ENCODE measurements at regions not wholly inside any gene's neighbourhood (a gene's known extent, or its start where the extent isn't known, plus 50 kb on each side); places are given as distances from the start of the nearest gene placed in this dataset.
"Not testable (repeated sequence)": the region's sequence is repeated elsewhere in the genome, so short reads cannot be mapped to it uniquely, and the experiment has no call there.

- Mint-ChIP-seq H3K4me1 (peaks cover 18% of the 10 kb centered on the region), H3K4me3 (no peak overlapping the region), H3K9me3 (no peaks in the 10 kb centered on the region), H3K36me3 (peaks cover 2% of the 10 kb centered on the region), H3K27me3 (no peaks in the 10 kb centered on the region), H3K27ac (peak overlapping the region; percentile 30)
These were observed 60.6 kb upstream of the EMB start for GRCh38 chr5:50501491-50502228.

- H3K27ac Mint-ChIP-seq, H3K4me3 Mint-ChIP-seq, H3K36me3 Mint-ChIP-seq, H3K9me3 Mint-ChIP-seq, H3K27me3 Mint-ChIP-seq: not testable (repeated sequence)
- peaks cover 10% of the 10 kb centered on the region for H3K4me1 Mint-ChIP-seq
These were observed 72.0 kb upstream of the EMB start for GRCh38 chr5:50513028-50513457.

DNA sequence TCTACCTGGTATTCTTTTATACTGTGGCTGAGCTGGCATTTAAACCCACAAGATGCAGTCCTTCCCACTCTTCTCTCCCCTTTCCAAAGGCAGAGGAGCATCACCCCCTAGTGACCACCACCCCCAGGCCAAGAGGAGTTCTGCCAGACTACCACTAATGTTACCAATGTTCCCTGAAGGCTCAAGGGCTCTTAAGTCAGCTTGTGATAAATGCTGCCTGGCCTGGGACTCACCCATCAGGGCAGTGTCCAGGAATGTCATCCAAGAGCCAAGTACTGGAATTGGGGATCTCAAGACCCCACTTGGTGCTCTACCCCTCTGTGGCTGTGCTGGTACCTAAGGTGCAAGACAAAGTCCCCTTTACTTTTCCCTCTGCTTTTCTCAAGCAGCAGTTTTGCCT is 80.0 kb upstream of the EMB start:
- H3K27ac Mint-ChIP-seq, H3K4me3 Mint-ChIP-seq, H3K36me3 Mint-ChIP-seq, H3K27me3 Mint-ChIP-seq: not testable (repeated sequence)
- peaks cover 15% of the 10 kb centered on the region for H3K9me3 Mint-ChIP-seq
- peaks cover 11% of the 10 kb centered on the region for H3K4me1 Mint-ChIP-seq

DNA sequence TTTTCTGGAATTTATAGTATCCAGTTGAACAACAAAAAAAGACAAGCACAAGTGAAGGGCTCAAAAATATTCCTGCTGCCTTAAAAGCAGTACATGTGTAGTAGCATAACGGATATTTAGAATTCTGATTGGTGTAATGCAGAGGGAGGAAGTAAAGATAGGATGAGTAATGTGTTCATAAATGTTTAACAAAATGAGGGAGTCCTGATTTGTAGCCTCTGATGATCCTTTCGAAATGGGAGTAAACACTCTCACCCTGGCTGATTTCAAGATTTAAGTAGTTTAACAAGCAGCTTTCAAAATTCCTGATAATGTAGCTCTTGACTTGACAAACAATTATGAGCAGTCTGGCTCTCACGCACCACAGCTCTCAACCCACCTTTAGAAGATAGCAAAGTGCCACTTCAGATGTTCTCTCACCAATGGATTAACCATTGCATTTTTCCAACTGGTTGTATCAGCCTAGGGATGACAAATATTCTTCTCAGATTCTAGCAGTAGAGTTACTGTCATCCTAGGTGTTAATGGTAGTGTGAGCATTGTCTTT is 86.5 kb upstream of the EMB start:
- H3K4me1 Mint-ChIP-seq, result peaks cover 15% of the 10 kb centered on the region
- H3K36me3 Mint-ChIP-seq, H3K9me3 Mint-ChIP-seq, H3K4me3 Mint-ChIP-seq, H3K27ac Mint-ChIP-seq, H3K27me3 Mint-ChIP-seq: not testable (repeated sequence)

- H3K36me3 Mint-ChIP-seq, result peaks cover 1% of the 10 kb centered on the region
- peaks cover 5% of the 10 kb centered on the region for H3K4me1 Mint-ChIP-seq
- no peaks in the 10 kb centered on the region for H3K27me3 Mint-ChIP-seq
- no peak overlapping the region for H3K4me3 Mint-ChIP-seq
- H3K9me3 Mint-ChIP-seq, result no peaks in the 10 kb centered on the region
- no peak overlapping the region for H3K27ac Mint-ChIP-seq
These were observed 94.3 kb upstream of the EMB start for GRCh38 chr5:50535393-50535792.

GRCh38 chr5:50537534-50537933 is 96.4 kb upstream of the EMB start:
- H3K27me3 Mint-ChIP-seq, result not testable (repeated sequence)

GRCh38 chr5:50547303-50547702 is 106.2 kb upstream of the EMB start:
- no peaks in the 10 kb centered on the region for H3K27me3 Mint-ChIP-seq
- H3K36me3 Mint-ChIP-seq, result no peaks in the 10 kb centered on the region
- H3K9me3 Mint-ChIP-seq, result no peaks in the 10 kb centered on the region
- H3K4me1 Mint-ChIP-seq, result peaks cover 16% of the 10 kb centered on the region
- peak overlapping the region; percentile 42 for H3K27ac Mint-ChIP-seq
- H3K4me3 Mint-ChIP-seq, result no peak overlapping the region

More at GRCh38 chr5:50537534-50537933, 96.4 kb upstream of the EMB start:
- H3K36me3 Mint-ChIP-seq, H3K9me3 Mint-ChIP-seq, H3K27ac Mint-ChIP-seq, H3K4me1 Mint-ChIP-seq, H3K4me3 Mint-ChIP-seq: not testable (repeated sequence)

- Mint-ChIP-seq H3K4me1 (peaks cover 40% of the 10 kb centered on the region), H3K4me3 (no peak overlapping the region), H3K36me3 (no peaks in the 10 kb centered on the region), H3K27me3 (no peaks in the 10 kb centered on the region), H3K9me3 (no peaks in the 10 kb centered on the region), H3K27ac (no peak overlapping the region)
These were observed 109.2 kb upstream of the EMB start for GRCh38 chr5:50550267-50550666.

- Mint-ChIP-seq H3K4me3 (no peak overlapping the region), H3K27ac (no peak overlapping the region), H3K9me3 (no peaks in the 10 kb centered on the region), H3K36me3 (no peaks in the 10 kb centered on the region), H3K4me1 (peaks cover 37% of the 10 kb centered on the region), H3K27me3 (no peaks in the 10 kb centered on the region)
These were observed 109.9 kb upstream of the EMB start for GRCh38 chr5:50550993-50551392.

DNA sequence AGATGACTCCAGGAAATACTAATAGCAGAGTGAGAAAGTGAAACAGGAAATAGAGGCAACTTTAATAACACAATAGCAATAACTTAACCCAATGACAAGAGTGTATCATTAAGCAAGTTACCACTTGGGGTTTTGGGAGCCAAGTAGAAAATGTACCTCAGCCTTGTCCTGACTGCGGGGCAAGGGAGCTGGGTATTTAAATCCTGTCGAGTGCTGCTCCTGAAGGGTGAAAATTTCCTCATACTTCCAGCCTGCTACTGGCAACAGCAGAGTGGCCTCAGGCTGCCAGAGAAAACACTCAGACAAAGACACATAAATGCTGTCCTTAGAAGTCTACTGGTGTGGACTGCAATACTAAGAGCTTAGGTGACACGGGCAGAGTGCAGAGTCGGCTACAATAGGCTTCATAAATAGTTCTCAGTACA is 112.5 kb upstream of the EMB start:
- H3K27ac Mint-ChIP-seq, result peak overlapping the region; percentile 76
- no peak overlapping the region for H3K4me3 Mint-ChIP-seq
- H3K27me3 Mint-ChIP-seq, result no peaks in the 10 kb centered on the region
- no peaks in the 10 kb centered on the region for H3K9me3 Mint-ChIP-seq
- no peaks in the 10 kb centered on the region for H3K36me3 Mint-ChIP-seq
- H3K4me1 Mint-ChIP-seq, result peaks cover 38% of the 10 kb centered on the region

GRCh38 chr5:50558640-50559039 is 107.8 kb upstream of the PARP8 start:
- not testable (repeated sequence) for H3K36me3 Mint-ChIP-seq, H3K9me3 Mint-ChIP-seq, H3K27ac Mint-ChIP-seq, H3K4me3 Mint-ChIP-seq, H3K27me3 Mint-ChIP-seq
- peaks cover 30% of the 10 kb centered on the region for H3K4me1 Mint-ChIP-seq

GRCh38 chr5:50559955-50560354 is 106.5 kb upstream of the PARP8 start:
- H3K9me3 Mint-ChIP-seq, result peaks cover 7% of the 10 kb centered on the region
- no peaks in the 10 kb centered on the region for H3K36me3 Mint-ChIP-seq
- H3K4me1 Mint-ChIP-seq, result peaks cover 35% of the 10 kb centered on the region
- H3K4me3 Mint-ChIP-seq, result no peak overlapping the region
- no peak overlapping the region for H3K27ac Mint-ChIP-seq
- no peaks in the 10 kb centered on the region for H3K27me3 Mint-ChIP-seq

GRCh38 chr5:50562694-50563093 is 103.7 kb upstream of the PARP8 start:
- H3K27me3 Mint-ChIP-seq, result no peaks in the 10 kb centered on the region

GRCh38 chr5:50564079-50564478 is 102.4 kb upstream of the PARP8 start:
- H3K9me3 Mint-ChIP-seq, result peaks cover 28% of the 10 kb centered on the region
- H3K27me3 Mint-ChIP-seq, result no peaks in the 10 kb centered on the region
- H3K4me3 Mint-ChIP-seq, result peak overlapping the region; percentile 15
- peaks cover 9% of the 10 kb centered on the region for H3K36me3 Mint-ChIP-seq
- peaks cover 47% of the 10 kb centered on the region for H3K4me1 Mint-ChIP-seq
- peak overlapping the region; percentile 8 for H3K27ac Mint-ChIP-seq

More at GRCh38 chr5:50562694-50563093, 103.7 kb upstream of the PARP8 start:
- Mint-ChIP-seq H3K4me1 (peaks cover 50% of the 10 kb centered on the region), H3K4me3 (no peak overlapping the region), H3K27ac (no peak overlapping the region), H3K36me3 (peaks cover 2% of the 10 kb centered on the region), H3K9me3 (peaks cover 14% of the 10 kb centered on the region)

- H3K4me3 Mint-ChIP-seq, result no peak overlapping the region
These were observed 101.9 kb upstream of the PARP8 start for GRCh38 chr5:50564558-50564957.

GRCh38 chr5:50574121-50574520 is 92.3 kb upstream of the PARP8 start:
- no peak overlapping the region for H3K4me3 Mint-ChIP-seq
- no peak overlapping the region for H3K27ac Mint-ChIP-seq
- H3K9me3 Mint-ChIP-seq, result peaks cover 9% of the 10 kb centered on the region
- peaks cover 24% of the 10 kb centered on the region for H3K4me1 Mint-ChIP-seq
- H3K27me3 Mint-ChIP-seq, result no peaks in the 10 kb centered on the region
- H3K36me3 Mint-ChIP-seq, result no peaks in the 10 kb centered on the region

More at GRCh38 chr5:50564558-50564957, 101.9 kb upstream of the PARP8 start:
- Mint-ChIP-seq H3K4me1 (peaks cover 47% of the 10 kb centered on the region), H3K27me3 (no peaks in the 10 kb centered on the region), H3K36me3 (peaks cover 9% of the 10 kb centered on the region), H3K9me3 (peaks cover 29% of the 10 kb centered on the region), H3K27ac (no peak overlapping the region)

All from activated naive CD4-positive, alpha-beta T cell treated with anti-CD3 and anti-CD28 coated beads, Interleukin-2, amount 50 U/mL, for 24 hours (primary cell).